ENCODE measurements at regions not wholly inside any gene's neighbourhood (a gene's known extent, or its start where the extent isn't known, plus 50 kb on each side); places are given as distances from the start of the nearest gene placed in this dataset.

DNA sequence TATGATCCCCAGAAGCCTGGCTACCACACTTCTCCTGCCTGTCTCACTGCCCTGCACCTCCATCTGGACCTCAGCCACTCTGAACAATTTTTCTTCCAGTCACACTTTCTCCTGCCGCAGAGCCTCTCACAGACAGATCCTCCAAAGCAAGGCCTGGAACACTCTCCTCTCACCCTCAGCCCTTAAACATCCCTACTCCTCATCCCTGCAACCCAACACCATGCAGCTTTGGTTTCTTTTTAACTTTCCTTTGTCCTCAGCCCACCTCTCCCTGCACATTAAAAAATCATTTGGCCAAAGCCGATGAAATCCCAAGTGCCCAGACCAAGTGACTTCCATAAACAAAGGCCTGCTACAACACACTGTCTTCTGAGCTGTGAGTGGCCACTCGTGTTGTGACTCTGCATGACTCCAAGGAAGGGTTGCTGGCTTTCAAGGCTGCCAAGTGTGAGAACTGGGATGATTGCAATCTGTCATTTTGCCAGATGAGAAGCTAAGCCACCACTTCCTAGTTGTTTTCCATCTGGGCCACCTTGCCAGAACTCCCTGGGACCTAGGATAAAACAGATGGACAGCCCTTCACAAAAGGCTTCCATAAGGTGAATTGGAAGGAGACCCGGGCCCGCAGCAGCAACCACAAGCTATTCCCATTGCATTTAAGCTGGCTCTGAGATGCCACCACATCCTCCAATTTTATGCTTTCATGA is 144.4 kb upstream of the SSTR4 start:
- Histone ChIP-seq H3K36me3 (ENCODE audit: insufficient read depth in 1 of 2, low read depth in 1 of 2) (no peaks in the 10 kb centered on the region), H3K4me1 (no peaks in the 10 kb centered on the region), H3K27ac (no peak overlapping the region), H3K9me3 (no peaks in the 10 kb centered on the region), H3K4me3 (no peak overlapping the region), H3K27me3 (ENCODE audit: insufficient read depth in 3 of 3, low read length in 2 of 3) (no peaks in the 10 kb centered on the region)
- no peak for TF ChIP-seq CTCF (IDR thresholded peaks at IDR 0.05)
- DNase-seq = no peak
- intact Hi-C loops (cut with DNase I) = no loop called here
- WGBS, 3 donors = 34 to 57% (median 40%) methylated on average over 5 of the region's 5 CpGs
- no peak for ATAC-seq

DNA sequence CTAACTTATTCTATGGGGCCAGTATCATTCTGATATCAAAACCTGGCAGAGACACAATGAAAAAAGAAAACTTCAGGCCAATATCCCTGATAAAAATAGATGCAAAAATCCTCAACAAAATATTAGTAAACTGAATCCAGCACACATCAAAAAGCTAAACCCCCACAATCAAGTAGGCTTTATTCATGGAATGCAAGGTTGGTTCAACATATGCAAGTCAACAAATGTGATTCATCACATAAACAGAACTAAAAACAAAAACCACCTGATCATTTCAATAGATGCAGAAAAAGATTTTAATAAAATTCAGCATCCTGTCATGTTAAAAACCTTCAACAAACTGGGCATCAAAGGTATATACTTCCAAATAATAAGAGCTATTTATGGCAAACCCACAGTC is 133.9 kb upstream of the SSTR4 start:
- no peak for TF ChIP-seq CTCF (IDR thresholded peaks at IDR 0.05)
- no peak for ATAC-seq
- Histone ChIP-seq H3K9me3 (peaks cover 7% of the 10 kb centered on the region), H3K36me3 (ENCODE audit: insufficient read depth in 1 of 2, low read depth in 1 of 2) (no peaks in the 10 kb centered on the region), H3K4me1 (no peaks in the 10 kb centered on the region), H3K27me3 (ENCODE audit: insufficient read depth in 3 of 3, low read length in 2 of 3) (no peaks in the 10 kb centered on the region), H3K4me3 (no peak overlapping the region), H3K27ac (no peak overlapping the region)
- intact Hi-C loops (cut with DNase I) = no loop called here
- DNase-seq = no peak

DNA sequence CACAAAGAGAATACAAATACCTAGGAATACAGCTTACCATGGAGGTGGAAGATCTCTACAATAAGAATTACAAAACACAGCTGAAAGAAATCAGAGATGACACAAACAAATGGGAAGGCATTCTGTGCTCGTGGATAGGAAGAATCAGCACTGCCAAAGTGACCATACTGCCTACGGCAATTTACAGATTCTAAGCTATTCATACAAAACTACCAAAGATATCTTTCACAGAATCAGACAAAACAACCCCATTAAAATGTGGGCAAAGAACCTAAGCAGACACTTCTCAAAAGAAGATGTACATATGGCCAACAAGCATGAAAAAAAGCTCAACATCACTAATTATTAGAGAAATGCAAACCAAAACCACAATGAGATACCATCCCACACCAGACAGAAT is 133.2 kb upstream of the SSTR4 start:
- no peak for DNase-seq
- Histone ChIP-seq H3K27me3 (ENCODE audit: insufficient read depth in 3 of 3, low read length in 2 of 3) (no peaks in the 10 kb centered on the region), H3K27ac (no peak overlapping the region), H3K36me3 (ENCODE audit: insufficient read depth in 1 of 2, low read depth in 1 of 2) (no peaks in the 10 kb centered on the region), H3K9me3 (peaks cover 7% of the 10 kb centered on the region), H3K4me3 (no peak overlapping the region), H3K4me1 (no peaks in the 10 kb centered on the region)
- intact Hi-C loops (cut with DNase I) = no loop called here
- 80 to 83% (median 81%) methylated on average over 2 of the region's 2 CpGs for WGBS, 3 donors
- no peak for TF ChIP-seq CTCF (IDR thresholded peaks at IDR 0.05)
- ATAC-seq = no peak

- Histone ChIP-seq H3K27me3 (ENCODE audit: insufficient read depth in 3 of 3, low read length in 2 of 3) (peaks cover 0 to 8% (median 0%) of the 10 kb centered on the region in 3 donors), H3K36me3 (ENCODE audit: insufficient read depth in 1 of 2, low read depth in 1 of 2) (no peaks in the 10 kb centered on the region), H3K9me3 (peaks cover 7% of the 10 kb centered on the region), H3K4me3 (no peak overlapping the region), H3K4me1 (no peaks in the 10 kb centered on the region), H3K27ac (no peak overlapping the region)
- TF ChIP-seq CTCF (IDR thresholded peaks at IDR 0.05) = no peak
- DNase-seq (no peak), ATAC-seq (no peak)
- intact Hi-C loops (cut with DNase I) = no loop called here
- 86 to 88% (median 87%) methylated on average over 2 of the region's 2 CpGs for WGBS, 3 donors
Measured at GRCh38 chr20:22904386-22904785, 130.7 kb upstream of the SSTR4 start.

- H3K27ac ChIP-seq = no peak overlapping the region
- whole genome bisulfite sequencing, 3 donors = 93 to 100% (median 95%) methylated on average over 2 of the region's 2 CpGs
- TF ChIP-seq CTCF (IDR thresholded peaks at IDR 0.05) = no peak
- intact Hi-C loops (cut with DNase I) = no loop called here
- no peak for DNase-seq
- H3K4me3 ChIP-seq = no peak overlapping the region
- no peak for ATAC-seq
- no peaks in the 10 kb centered on the region for H3K36me3 ChIP-seq (ENCODE audit: insufficient read depth in 1 of 2, low read depth in 1 of 2)
- H3K4me1 ChIP-seq = no peaks in the 10 kb centered on the region
- peaks cover 0 to 13% (median 0%) of the 10 kb centered on the region in 3 donors for H3K27me3 ChIP-seq (ENCODE audit: insufficient read depth in 3 of 3, low read length in 2 of 3)
- H3K9me3 ChIP-seq = peaks cover 7% of the 10 kb centered on the region
Measured at GRCh38 chr20:22904905-22905304, 130.2 kb upstream of the SSTR4 start.

Measured in psoas muscle (tissue), 7 donors.